Activated T-helper 2 cell treated with anti-CD3 and anti-CD28 coated beads, Interferon-gamma antibody, Interleukin-2, Interleukin-4, amounts not matched to agents 10 μg/mL and 5 μg/mL and 100 μg/mL, durations not matched to agents 14 hours and 24 hours and 36 hours (primary cell): ENCODE measurements at regions not wholly inside any gene's neighbourhood (a gene's known extent, or its start where the extent isn't known, plus 50 kb on each side); places are given as distances from the start of the nearest gene placed in this dataset.

Experiments
- DNase-seq: peaks from one replicate; pipeline ENCODE4 v3.0.0; 2021; ENCODE audit warnings: low spot score
- H3K27ac Mint-ChIP-seq: one replicate; pipeline ENCODE4 v1.8.0; 2021; ENCODE audit warnings: mixed read lengths
- H3K27me3 Mint-ChIP-seq: one replicate; pipeline ENCODE4 v1.8.0; 2021; ENCODE audit warnings: low read depth, mixed read lengths
- H3K36me3 Mint-ChIP-seq: one replicate; pipeline ENCODE4 v1.8.0; 2021; ENCODE audit warnings: low read depth, mixed read lengths
- H3K4me1 Mint-ChIP-seq: one replicate; pipeline ENCODE4 v1.8.0; 2021; ENCODE audit warnings: low read depth, mixed read lengths
- H3K4me3 Mint-ChIP-seq: one replicate; pipeline ENCODE4 v1.8.0; 2021; ENCODE audit warnings: low read depth, mild to moderate bottlenecking, moderate library complexity, mixed read lengths
- H3K9me3 Mint-ChIP-seq: one replicate; pipeline ENCODE4 v1.8.0; 2021; ENCODE audit warnings: mixed read lengths
- intact Hi-C: fragments of 100-400 bp; cut with micrococcal nuclease; formaldehyde crosslinking; loops from one replicate; pipeline ENCODE4 v1.15.1; 2023

DNA sequence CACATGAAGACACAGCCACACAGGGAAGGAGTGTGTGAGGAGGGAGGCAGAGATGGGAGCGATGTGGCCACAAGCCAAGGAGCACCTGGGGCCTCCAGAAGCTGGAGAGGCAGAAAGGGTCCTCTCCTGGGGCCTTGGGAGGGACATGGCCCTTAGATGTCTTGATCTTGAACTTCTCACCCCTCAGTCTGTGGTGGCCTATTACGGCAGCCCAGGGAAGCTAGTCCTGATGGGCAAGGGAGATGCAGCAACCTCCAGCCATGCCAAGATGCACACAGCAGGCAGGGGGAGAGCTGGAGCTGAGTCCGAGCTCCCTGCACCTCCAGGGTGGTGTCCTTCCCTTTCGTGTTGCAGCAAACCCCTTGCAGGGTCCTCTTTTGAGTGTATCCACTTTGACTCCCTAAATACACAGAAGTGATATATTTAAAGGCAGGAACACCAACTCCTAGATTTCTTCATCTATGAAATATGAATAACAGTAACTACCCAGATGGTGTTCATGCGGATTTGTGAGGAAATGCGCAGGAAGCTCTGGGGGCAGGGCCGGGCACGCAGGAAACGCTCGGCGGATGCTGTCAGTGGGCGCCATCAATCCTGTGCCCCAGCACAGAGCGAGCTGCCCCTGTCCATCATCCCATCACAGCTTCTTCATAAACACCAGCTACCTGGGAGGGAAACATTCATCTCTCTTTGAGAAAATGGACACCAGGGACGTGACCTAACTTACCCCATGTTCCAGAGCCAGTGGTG is 230.4 kb upstream of the MYT1L start:
- no peaks in the 10 kb centered on the region for H3K9me3 Mint-ChIP-seq
- no peak overlapping the region for H3K4me3 Mint-ChIP-seq
- DNase-seq = no peak
- no peaks in the 10 kb centered on the region for H3K36me3 Mint-ChIP-seq
- H3K4me1 Mint-ChIP-seq = no peaks in the 10 kb centered on the region
- intact Hi-C loops = no loop called here
- no peak overlapping the region for H3K27ac Mint-ChIP-seq
- H3K27me3 Mint-ChIP-seq = no peaks in the 10 kb centered on the region

DNA sequence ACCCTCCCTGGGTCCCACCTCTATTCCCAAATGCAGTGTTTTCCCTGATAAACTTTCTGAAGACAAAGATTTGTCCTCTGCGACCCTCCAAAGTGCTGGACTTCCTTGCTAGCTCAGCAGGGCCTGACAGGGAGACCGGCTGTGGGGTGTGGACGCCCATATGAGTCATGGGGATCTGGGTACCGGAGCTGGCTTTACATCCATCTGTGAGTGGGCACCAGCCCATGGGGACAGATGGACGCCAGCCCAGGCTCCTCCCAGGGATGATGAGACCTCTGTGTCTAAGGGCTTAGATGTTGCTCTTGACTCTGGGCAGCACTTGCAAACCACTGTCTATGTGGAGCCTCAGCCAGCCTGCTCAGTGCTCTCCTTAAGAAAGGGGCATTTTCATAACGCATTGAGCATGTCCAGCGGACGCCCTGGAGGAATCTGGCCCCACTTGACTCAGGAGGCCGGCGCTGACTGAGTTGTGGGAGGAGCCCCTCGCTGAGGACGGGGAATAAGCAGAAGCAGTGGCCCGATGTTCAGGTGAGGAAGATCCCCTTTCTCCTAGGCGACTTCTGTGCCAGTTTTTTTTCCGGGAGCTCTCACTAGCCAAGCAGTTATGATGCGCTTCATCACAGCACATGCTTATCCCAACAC is 229.4 kb upstream of the MYT1L start:
- no peak for DNase-seq
- Mint-ChIP-seq H3K27ac (no peak overlapping the region), H3K27me3 (no peaks in the 10 kb centered on the region), H3K4me1 (no peaks in the 10 kb centered on the region), H3K9me3 (no peaks in the 10 kb centered on the region), H3K36me3 (no peaks in the 10 kb centered on the region), H3K4me3 (no peak overlapping the region)
- intact Hi-C loops = no loop called here

DNA sequence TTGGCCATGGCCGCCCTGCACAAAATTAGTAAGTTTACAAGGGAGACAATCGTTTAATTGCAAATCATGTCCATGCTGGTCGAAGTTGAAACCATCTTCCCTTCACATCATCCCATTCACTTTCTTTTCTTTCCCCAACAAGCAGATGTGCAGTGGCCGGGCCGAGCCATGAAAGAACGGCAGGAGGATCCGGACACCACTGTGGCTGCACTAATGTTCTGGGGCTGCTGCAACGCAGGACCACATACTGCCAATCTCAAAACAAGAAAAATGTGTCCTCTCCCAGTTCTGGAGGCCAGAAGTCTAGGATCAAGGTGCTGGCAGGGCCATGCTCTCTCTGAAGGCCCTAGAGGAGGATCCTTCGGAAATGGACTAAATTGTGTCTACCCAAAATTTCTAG is 227.4 kb upstream of the MYT1L start:
- intact Hi-C loops = no loop called here
- no peak overlapping the region for H3K27ac Mint-ChIP-seq
- no peak overlapping the region for H3K4me3 Mint-ChIP-seq
- H3K4me1 Mint-ChIP-seq = no peaks in the 10 kb centered on the region
- DNase-seq = no peak
- H3K27me3 Mint-ChIP-seq = no peaks in the 10 kb centered on the region
- H3K9me3 Mint-ChIP-seq = peaks cover under 1% of the 10 kb centered on the region
- H3K36me3 Mint-ChIP-seq = no peaks in the 10 kb centered on the region

DNA sequence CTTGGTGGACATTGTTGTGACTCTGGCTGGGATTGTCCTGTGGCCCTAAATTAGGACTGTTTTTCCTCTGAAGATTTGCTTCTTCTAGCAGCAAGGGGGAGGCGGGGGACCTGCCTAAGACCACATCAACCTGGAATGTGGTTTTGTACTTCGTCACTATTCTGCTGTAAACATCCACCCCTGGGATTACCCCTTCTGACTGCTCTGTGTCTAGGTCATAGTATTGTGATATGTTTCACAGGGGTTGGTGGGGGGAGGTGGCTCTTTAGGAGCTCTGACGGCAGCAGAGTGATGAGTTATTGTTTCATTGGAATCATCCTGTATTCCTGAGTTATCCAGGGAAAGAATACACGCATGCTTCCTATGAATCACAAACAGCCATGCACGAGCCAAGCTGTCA is 226.4 kb upstream of the MYT1L start:
- intact Hi-C loops = no loop called here
- Mint-ChIP-seq H3K4me3 (no peak overlapping the region), H3K27ac (no peak overlapping the region), H3K9me3 (peaks cover 8% of the 10 kb centered on the region), H3K36me3 (no peaks in the 10 kb centered on the region), H3K27me3 (no peaks in the 10 kb centered on the region), H3K4me1 (no peaks in the 10 kb centered on the region)
- no peak for DNase-seq

DNA sequence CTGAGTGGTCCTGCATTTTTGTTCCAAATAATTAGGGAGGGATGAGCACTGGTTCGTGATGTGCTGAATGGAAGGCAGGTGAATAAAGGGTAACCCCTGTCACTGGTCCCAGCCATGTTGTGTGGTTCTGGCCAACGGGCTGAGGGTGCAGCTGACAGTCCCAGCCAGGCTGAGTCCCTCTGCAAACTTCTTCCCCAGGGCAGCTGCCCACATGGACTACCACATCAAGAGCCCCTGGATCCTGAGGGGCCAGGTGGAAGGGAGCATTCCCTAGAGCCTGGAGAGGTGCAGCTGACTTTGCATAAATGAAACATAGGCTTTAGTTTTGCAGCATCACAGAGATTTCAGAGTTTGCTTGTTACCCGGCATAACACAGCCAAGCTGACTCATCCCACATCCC is 219.8 kb upstream of the MYT1L start:
- Mint-ChIP-seq H3K4me3 (no peak overlapping the region), H3K4me1 (no peaks in the 10 kb centered on the region), H3K9me3 (peaks cover 8% of the 10 kb centered on the region), H3K27ac (no peak overlapping the region), H3K27me3 (no peaks in the 10 kb centered on the region), H3K36me3 (no peaks in the 10 kb centered on the region)
- no peak for DNase-seq
- intact Hi-C loops = no loop called here

DNA sequence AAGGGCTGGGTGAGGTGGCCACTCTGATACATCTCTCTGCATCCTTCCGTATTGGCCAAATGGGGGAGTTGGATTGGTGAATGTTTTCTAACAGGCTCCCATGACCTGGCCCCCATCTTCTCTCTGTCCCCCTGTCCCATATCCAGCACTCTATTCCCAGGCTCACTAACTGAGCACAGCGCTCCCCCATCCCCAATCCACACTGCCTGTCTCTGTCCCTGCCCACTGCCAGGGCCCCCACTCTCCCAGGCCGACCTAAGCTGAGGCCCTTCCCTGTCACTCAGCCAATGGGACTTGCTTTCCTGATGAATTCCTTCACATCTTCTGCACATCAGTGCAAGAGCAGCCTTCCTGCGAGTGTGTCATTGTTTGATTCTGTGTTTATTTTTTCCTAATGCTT is 216.8 kb upstream of the MYT1L start:
- peaks cover 2% of the 10 kb centered on the region for H3K9me3 Mint-ChIP-seq
- intact Hi-C loops = no loop called here
- H3K4me1 Mint-ChIP-seq = no peaks in the 10 kb centered on the region
- no peaks in the 10 kb centered on the region for H3K27me3 Mint-ChIP-seq
- no peak overlapping the region for H3K27ac Mint-ChIP-seq
- no peak overlapping the region for H3K4me3 Mint-ChIP-seq
- H3K36me3 Mint-ChIP-seq = no peaks in the 10 kb centered on the region
- DNase-seq = no peak

DNA sequence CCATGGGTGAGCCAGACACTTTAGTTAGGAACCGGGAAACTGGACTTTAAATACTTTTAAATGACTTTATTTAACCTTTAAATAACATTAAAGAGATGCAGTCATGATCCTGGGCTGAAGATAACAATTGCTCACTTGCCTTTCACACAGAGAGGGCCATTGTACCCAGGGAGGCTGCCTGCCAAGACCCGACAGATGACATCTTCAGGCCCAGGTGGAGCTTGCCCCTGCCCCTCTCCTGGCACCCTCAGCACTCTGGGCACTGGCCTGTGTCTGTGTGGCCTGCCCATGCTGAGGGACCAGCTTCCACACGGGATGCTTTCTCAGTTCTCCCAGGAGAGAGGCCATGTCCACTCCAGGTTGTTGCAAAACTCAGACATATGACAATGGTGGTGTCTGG is 216.4 kb upstream of the MYT1L start:
- H3K9me3 Mint-ChIP-seq = no peaks in the 10 kb centered on the region
- intact Hi-C loops = no loop called here
- H3K27ac Mint-ChIP-seq = no peak overlapping the region
- H3K4me3 Mint-ChIP-seq = no peak overlapping the region
- H3K36me3 Mint-ChIP-seq = no peaks in the 10 kb centered on the region
- no peaks in the 10 kb centered on the region for H3K27me3 Mint-ChIP-seq
- DNase-seq = no peak
- H3K4me1 Mint-ChIP-seq = no peaks in the 10 kb centered on the region

DNA sequence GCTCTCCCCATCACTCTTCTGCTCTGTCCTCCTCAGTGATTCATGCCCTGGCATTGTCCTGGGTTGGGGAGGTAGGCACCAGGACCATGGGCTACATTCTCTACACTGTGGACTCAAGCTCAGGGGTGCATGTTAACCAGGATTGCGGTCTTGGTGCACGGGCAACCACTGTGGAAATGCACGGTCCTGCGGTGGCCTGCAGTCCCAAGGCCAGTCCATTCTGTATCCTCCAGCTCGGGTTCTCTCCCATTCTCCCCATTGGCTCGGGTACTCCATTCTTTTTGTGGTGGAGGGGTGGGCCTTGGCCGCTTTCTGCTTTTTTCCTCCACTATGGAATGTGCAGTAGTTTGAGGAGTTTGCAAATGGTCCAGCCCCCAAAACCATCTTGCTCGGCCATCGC is 215.0 kb upstream of the MYT1L start:
- intact Hi-C loops = no loop called here

DNA sequence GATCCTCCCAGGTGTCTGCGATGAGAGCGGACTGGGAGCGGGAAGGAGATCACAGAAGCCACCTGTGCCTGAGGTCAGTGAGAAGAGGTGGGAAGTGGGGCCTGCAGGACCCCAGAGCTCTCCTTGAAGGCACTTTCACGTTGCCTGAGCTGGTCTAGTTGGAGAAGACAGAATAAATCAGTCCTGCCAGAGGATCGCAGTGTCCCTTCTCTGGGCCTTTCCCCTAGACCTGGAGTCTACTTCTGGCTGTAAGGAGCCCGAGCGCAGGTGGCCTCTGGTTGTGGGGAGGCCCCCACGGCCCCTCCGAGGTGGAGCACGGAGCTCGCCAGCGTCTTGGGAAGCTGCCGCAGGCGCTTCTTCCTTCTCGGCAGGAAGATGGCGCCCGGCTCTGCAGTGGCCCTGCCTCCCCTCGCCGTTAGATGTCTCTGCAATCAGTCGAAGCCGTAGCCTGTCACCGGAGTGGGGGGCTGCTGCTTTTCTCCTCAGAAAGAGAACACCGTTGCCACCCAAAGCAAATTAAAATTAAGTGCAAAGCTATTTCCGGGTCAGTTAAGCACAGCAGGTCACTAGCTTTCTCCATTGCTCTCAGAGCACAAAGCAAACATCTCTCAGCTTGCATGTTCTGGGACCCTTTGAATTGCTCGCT is 212.0 kb upstream of the MYT1L start:
- Mint-ChIP-seq H3K4me3 (no peak overlapping the region), H3K36me3 (no peaks in the 10 kb centered on the region), H3K4me1 (no peaks in the 10 kb centered on the region), H3K9me3 (no peaks in the 10 kb centered on the region), H3K27ac (no peak overlapping the region), H3K27me3 (no peaks in the 10 kb centered on the region)
- no peak for DNase-seq
- intact Hi-C loops = no loop called here

More for the DNA sequence above, 215.0 kb upstream of the MYT1L start:
- Mint-ChIP-seq H3K4me1 (no peaks in the 10 kb centered on the region), H3K27me3 (no peaks in the 10 kb centered on the region), H3K4me3 (no peak overlapping the region), H3K27ac (no peak overlapping the region), H3K36me3 (no peaks in the 10 kb centered on the region), H3K9me3 (no peaks in the 10 kb centered on the region)
- DNase-seq = no peak

DNA sequence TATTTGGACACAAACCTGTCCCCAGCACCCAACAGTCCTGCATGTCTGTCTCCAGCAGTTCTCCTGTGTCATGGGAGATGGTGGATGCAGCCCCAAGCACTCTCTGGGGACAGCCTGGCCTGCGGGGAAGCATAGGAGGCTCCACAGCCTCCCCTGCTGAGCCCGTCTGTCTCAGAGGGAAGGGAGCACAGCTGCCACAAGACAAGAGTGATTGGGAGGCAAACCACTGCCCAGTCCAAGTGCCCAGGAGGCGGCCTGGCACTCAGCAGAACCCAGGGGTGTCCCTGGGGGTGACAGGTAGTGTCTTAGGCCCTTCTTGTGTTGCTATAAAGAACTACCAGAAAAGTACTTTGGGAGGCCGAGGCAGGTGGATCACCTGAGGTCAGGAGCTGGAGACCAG is 211.2 kb upstream of the MYT1L start:
- DNase-seq = no peak
- intact Hi-C loops = no loop called here
- H3K4me1 Mint-ChIP-seq = no peaks in the 10 kb centered on the region
- H3K9me3 Mint-ChIP-seq = no peaks in the 10 kb centered on the region
- H3K27me3 Mint-ChIP-seq = no peaks in the 10 kb centered on the region
- H3K27ac Mint-ChIP-seq = no peak overlapping the region
- H3K36me3 Mint-ChIP-seq = no peaks in the 10 kb centered on the region
- no peak overlapping the region for H3K4me3 Mint-ChIP-seq

DNA sequence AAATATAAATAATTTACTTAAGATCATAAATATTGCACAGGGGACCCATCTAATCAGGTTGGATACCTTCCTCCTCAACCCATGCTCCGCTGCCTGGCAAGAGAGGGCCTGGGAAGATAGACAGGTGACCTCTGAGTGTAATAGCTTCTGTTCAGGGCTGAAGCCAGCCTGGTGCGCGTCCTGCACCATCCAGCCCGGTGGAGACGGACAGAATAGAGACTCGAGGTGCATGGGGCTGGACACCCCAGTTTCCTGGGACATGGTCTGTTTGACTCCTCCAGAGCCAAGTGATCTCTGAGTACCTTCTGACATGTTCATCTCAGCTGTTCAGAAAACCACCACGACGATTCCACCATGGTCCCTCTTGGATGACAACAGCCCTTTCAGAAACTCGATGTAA is 209.3 kb upstream of the MYT1L start:
- Mint-ChIP-seq H3K27ac (no peak overlapping the region), H3K27me3 (no peaks in the 10 kb centered on the region), H3K4me1 (no peaks in the 10 kb centered on the region), H3K4me3 (no peak overlapping the region), H3K9me3 (no peaks in the 10 kb centered on the region), H3K36me3 (no peaks in the 10 kb centered on the region)
- intact Hi-C loops = no loop called here
- DNase-seq = no peak

DNA sequence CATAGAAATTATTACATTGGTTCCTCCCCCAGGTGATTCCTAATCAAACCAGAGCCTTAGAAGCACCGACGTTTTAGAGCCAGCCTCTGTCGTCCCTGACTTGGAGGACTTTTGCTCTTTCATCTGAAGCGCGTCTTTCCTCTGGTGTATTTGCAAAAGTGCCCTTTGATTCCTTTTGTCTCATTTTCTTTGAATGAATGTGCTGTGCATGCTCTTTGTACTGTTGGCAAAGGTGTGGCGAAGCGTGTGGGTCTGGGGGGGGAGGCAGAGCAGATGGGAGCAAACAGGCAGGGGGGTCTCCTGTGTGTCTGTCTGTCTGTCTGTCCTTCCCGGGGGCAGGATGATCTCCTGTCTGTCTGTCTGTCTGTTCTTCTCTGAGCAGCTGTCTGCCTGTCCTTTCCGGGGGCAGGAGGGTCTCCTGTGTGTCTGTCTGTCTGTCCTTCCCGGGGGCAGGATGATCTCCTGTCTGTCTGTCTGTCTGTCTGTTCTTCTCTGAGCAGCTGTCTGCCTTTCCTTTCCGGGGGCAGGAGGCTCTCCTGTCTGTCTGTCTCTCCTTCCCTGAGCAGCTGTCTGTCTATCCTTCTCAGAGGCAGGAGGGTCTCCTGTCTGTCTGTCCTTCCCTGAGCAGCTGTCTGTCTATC is 205.5 kb upstream of the MYT1L start:
- intact Hi-C loops = no loop called here
- Mint-ChIP-seq H3K27ac (no peak overlapping the region), H3K36me3 (no peaks in the 10 kb centered on the region), H3K9me3 (no peaks in the 10 kb centered on the region), H3K4me3 (no peak overlapping the region), H3K4me1 (no peaks in the 10 kb centered on the region), H3K27me3 (no peaks in the 10 kb centered on the region)
- DNase-seq = no peak

DNA sequence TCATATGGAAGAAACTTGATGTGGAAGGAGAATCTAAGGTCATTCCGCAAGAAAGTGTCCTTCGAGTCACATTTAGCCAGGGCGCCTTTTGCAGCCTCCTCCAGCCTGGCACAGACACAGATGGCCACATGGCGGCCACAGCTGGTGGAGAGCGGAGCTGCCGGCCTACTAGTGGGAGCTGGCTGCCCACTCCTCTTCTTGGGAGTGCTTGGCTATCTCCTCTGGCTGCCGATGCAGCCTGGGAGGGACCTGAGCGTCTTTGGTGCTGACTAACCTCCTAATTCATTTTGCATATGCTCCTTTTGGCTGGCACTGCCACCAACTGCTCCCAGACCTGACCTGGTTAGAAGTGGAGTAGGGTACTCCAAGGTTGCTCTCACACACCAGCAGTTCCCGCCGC is 199.3 kb upstream of the MYT1L start:
- intact Hi-C loops = no loop called here
- H3K4me3 Mint-ChIP-seq = no peak overlapping the region
- DNase-seq = no peak

More for the DNA sequence above, 199.3 kb upstream of the MYT1L start:
- Mint-ChIP-seq H3K27me3 (no peaks in the 10 kb centered on the region), H3K4me1 (no peaks in the 10 kb centered on the region), H3K27ac (no peak overlapping the region), H3K36me3 (no peaks in the 10 kb centered on the region), H3K9me3 (no peaks in the 10 kb centered on the region)
